ENCODE measurements at regions not wholly inside any gene's neighbourhood (a gene's known extent, or its start where the extent isn't known, plus 50 kb on each side); places are given as distances from the start of the nearest gene placed in this dataset.
A peak's percentile ranks its signal among the peaks of the same experiment; 100 is the strongest.
"Not testable (repeated sequence)": the region's sequence is repeated elsewhere in the genome, so short reads cannot be mapped to it uniquely, and the experiment has no call there.

DNA sequence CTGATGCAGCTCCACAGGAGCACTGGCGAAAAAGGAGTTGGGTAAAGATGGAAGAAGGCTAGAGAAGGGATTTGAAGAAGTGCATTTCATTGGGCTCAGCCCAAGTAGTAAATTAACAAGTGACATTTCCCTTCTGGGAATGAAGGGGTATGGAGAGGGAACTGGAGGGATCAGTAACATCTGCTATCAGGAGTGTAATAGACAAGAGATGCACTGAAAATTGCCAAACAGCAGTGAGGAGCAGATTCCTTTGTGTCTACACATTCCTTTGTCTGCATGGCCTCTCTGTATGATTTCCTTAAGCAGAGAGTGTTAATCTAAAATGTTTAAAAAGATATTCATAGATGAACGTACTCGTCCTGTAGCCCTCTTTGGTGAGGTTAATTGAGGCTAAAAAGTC is 148.2 kb upstream of the FERD3L start:
- no peaks in the 10 kb centered on the region for H3K27me3 ChIP-seq (ENCODE audit: control insufficient read depth, insufficient read depth, low read length)
- H3K9me3 ChIP-seq (replicated peaks; ENCODE audit: low read length) = no peaks in the 10 kb centered on the region
- H3K4me1 ChIP-seq (ENCODE audit: control insufficient read depth, insufficient read depth, low read length) = peaks cover 25% of the 10 kb centered on the region
- no peak overlapping the region for H3K9ac ChIP-seq (ENCODE audit: low read depth, low read length)
- H3K4me2 ChIP-seq (ENCODE audit: low read length) = no peak overlapping the region
- no peak overlapping the region for H3K4me3 ChIP-seq (ENCODE audit: low read length)
- H3K36me3 ChIP-seq (ENCODE audit: insufficient read depth, low read length) = no peaks in the 10 kb centered on the region

DNA sequence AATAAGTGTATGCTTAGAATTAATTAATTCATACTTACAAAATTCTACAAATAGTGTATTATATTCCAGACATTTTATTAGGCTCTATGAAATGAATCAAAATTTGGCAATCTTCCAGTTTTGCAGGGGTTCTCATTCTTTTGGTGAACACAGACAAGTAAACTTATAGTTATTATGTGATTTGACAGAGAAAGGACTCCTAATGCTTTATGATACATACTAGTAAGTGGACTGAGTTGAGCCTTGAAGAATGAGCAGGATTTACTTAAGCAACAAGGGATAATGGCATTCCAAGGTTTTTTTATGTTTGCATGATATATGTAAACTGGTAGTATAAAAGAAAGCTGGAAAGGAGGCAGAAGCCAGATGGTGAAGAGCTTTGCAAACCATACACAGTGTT is 145.7 kb upstream of the FERD3L start:
- no peak overlapping the region for H3K4me3 ChIP-seq (ENCODE audit: low read length)
- no peak overlapping the region for H3K9ac ChIP-seq (ENCODE audit: low read depth, low read length)
- no peaks in the 10 kb centered on the region for H3K36me3 ChIP-seq (ENCODE audit: insufficient read depth, low read length)
- H3K4me2 ChIP-seq (ENCODE audit: low read length) = no peak overlapping the region
- H3K4me1 ChIP-seq (ENCODE audit: control insufficient read depth, insufficient read depth, low read length) = peaks cover 27% of the 10 kb centered on the region
- no peaks in the 10 kb centered on the region for H3K27me3 ChIP-seq (ENCODE audit: control insufficient read depth, insufficient read depth, low read length)
- H3K9me3 ChIP-seq (replicated peaks; ENCODE audit: low read length) = no peaks in the 10 kb centered on the region

DNA sequence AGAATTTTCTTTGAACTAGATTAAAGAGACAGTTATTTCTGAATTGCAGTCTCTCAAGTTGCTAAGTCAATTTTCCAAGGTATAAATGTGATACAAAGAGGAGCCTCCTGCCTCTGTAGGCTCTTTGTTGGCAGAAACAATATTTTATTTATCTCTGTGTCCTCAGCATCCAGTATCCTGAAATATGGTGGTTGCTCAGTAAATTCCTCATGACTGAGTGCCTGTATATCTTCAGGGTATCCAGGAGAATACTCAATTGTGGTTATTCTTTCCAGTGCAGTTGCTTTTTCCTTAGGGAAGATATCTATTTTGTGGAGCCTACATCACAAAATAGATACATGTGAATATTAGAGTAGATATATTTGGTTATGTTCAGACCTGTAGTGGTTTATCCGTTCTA is 144.8 kb upstream of the FERD3L start:
- no peaks in the 10 kb centered on the region for H3K9me3 ChIP-seq (replicated peaks; ENCODE audit: low read length)
- no peak overlapping the region for H3K9ac ChIP-seq (ENCODE audit: low read depth, low read length)
- H3K27me3 ChIP-seq (ENCODE audit: control insufficient read depth, insufficient read depth, low read length) = no peaks in the 10 kb centered on the region
- H3K4me3 ChIP-seq (ENCODE audit: low read length) = no peak overlapping the region
- no peaks in the 10 kb centered on the region for H3K36me3 ChIP-seq (ENCODE audit: insufficient read depth, low read length)
- H3K4me1 ChIP-seq (ENCODE audit: control insufficient read depth, insufficient read depth, low read length) = peaks cover 32% of the 10 kb centered on the region
- no peak overlapping the region for H3K4me2 ChIP-seq (ENCODE audit: low read length)

DNA sequence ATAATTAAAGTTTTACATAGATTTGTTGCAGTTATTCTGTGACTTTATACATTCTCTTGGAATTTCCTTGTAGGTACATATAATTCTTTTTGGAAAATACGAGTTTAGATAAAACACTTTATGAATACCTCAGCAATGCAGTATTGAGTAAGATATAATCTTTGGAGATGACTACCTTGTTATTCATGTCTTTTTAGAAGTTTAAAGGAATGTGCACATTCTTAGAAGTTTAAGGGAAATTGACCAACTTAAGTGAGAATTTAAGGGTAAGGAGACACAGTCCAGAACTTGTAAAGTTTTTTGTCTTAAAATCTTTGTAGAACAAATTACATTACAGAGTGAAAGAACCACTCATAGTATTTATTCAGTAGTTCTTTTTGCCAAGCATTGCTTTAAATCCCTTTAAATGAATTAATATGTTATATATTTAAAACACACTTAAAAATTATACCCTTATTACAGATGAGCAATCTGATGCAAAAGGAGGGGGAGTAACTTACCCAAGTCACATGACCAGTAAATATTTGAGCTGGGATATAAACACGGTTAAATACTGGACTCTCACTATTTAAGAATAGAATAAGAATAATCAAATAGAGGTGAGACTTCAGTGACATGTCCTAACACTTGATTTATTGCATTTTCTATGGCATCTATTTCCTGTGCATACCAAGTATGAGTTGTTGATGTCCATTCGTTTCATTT is 139.5 kb upstream of the FERD3L start:
- H3K36me3 ChIP-seq (ENCODE audit: insufficient read depth, low read length) = no peaks in the 10 kb centered on the region
- no peaks in the 10 kb centered on the region for H3K9me3 ChIP-seq (replicated peaks; ENCODE audit: low read length)
- H3K4me3 ChIP-seq (ENCODE audit: low read length) = peak overlapping the region; percentile 13
- peak overlapping the region; percentile 71 for H3K9ac ChIP-seq (ENCODE audit: low read depth, low read length)
- peak overlapping the region; percentile 52 for H3K4me2 ChIP-seq (ENCODE audit: low read length)
- H3K27me3 ChIP-seq (ENCODE audit: control insufficient read depth, insufficient read depth, low read length) = no peaks in the 10 kb centered on the region
- peaks cover 26% of the 10 kb centered on the region for H3K4me1 ChIP-seq (ENCODE audit: control insufficient read depth, insufficient read depth, low read length)

DNA sequence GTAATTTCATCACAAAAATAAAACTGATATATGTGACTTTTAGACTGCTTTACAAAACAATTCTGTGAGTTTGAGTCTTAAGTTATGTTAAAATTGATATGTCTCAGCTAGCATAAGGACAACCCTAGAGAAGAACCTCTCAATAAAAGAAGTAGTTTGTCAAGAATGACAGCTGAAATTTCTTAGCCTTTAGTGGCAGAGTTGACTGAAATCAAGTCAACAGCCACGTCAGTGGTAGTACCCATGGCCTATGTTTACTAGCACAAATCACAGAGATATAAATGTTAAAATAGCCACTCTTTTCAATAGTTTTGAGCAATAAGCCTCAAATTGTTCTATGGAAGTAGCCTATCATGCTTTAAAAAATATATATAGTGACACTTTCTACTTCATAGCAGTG is 138.9 kb upstream of the FERD3L start:
- Histone ChIP-seq H3K4me1 (ENCODE audit: control insufficient read depth, insufficient read depth, low read length) (peaks cover 26% of the 10 kb centered on the region), H3K27me3 (ENCODE audit: control insufficient read depth, insufficient read depth, low read length) (no peaks in the 10 kb centered on the region), H3K9me3 (replicated peaks; ENCODE audit: low read length) (no peaks in the 10 kb centered on the region), H3K4me3 (ENCODE audit: low read length) (no peak overlapping the region), H3K9ac (ENCODE audit: low read depth, low read length) (peak overlapping the region; percentile 71), H3K4me2 (ENCODE audit: low read length) (peak overlapping the region; percentile 52), H3K36me3 (ENCODE audit: insufficient read depth, low read length) (no peaks in the 10 kb centered on the region)

DNA sequence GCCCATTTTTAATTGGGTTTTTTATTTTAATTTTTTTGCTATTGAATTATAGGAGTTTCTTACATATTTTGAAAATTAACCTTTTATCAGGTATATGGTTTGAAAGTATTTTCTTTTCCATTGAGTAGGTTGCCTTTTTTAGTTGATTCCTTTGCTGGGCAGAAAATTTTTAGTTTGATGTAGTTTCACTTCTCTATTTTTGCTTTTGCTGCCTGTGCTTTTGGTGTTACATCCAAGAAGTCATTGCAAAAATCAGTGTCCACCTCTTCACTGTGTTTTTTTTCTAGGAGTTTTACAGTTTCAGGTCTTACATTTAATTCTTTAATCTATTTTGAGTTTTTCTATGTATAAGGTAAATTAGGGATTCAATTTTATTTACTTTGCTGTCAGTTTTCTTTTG is 129.8 kb upstream of the FERD3L start:
- Histone ChIP-seq H3K4me2 (ENCODE audit: low read length) (no peak overlapping the region), H3K4me3 (ENCODE audit: low read length) (no peak overlapping the region), H3K9ac (ENCODE audit: low read depth, low read length) (no peak overlapping the region), H3K27me3 (ENCODE audit: control insufficient read depth, insufficient read depth, low read length) (no peaks in the 10 kb centered on the region), H3K9me3 (replicated peaks; ENCODE audit: low read length) (no peaks in the 10 kb centered on the region), H3K4me1 (ENCODE audit: control insufficient read depth, insufficient read depth, low read length) (no peaks in the 10 kb centered on the region), H3K36me3 (ENCODE audit: insufficient read depth, low read length) (no peaks in the 10 kb centered on the region)

DNA sequence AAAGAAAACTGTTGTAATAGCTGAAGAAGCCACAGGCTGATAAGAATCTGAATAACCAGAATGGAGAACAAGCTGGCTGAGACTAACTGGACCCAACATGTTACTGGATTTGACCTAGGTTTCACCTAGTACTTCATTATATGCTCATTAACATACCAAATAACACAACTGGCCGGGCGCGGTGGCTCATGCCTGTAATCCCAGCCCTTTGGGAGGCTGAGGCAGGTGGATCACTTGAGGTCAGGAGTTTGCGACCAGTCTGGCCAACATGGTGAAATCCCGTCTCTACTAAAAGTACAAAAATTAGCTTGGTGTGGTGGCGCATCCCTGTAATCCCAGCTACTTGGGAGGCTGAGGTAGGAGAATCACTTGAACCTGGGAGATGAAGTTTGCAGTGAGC is 127.1 kb upstream of the FERD3L start:
- H3K9ac ChIP-seq (ENCODE audit: low read depth, low read length); H3K36me3 ChIP-seq (ENCODE audit: insufficient read depth, low read length); H3K4me2 ChIP-seq (ENCODE audit: low read length); H3K27me3 ChIP-seq (ENCODE audit: control insufficient read depth, insufficient read depth, low read length); H3K9me3 ChIP-seq (replicated peaks; ENCODE audit: low read length); H3K4me3 ChIP-seq (ENCODE audit: low read length): not testable (repeated sequence)
- H3K4me1 ChIP-seq (ENCODE audit: control insufficient read depth, insufficient read depth, low read length) = peaks cover 14% of the 10 kb centered on the region

DNA sequence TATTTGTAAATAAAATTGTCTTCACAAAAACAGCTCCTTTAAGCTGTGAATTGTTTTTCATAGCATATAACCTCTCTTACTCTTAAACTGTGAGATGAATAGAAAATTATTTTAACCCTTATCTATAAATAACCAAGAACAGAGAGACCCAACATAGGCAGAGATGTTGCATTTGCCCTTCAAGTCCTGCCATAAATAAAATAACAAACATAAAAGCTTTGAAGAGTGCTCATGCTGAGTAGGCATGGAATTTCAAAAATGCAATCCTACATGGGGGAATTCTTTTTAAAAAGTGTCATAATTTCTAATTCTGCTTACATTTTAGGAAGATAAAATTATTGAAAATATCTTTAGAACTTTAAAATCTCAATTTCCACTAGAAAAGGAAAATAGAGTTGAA is 124.1 kb upstream of the FERD3L start:
- Histone ChIP-seq H3K9ac (ENCODE audit: low read depth, low read length) (no peak overlapping the region), H3K4me3 (ENCODE audit: low read length) (no peak overlapping the region), H3K4me1 (ENCODE audit: control insufficient read depth, insufficient read depth, low read length) (peaks cover 14% of the 10 kb centered on the region), H3K9me3 (replicated peaks; ENCODE audit: low read length) (no peaks in the 10 kb centered on the region), H3K27me3 (ENCODE audit: control insufficient read depth, insufficient read depth, low read length) (no peaks in the 10 kb centered on the region), H3K4me2 (ENCODE audit: low read length) (peak overlapping the region; percentile 9), H3K36me3 (ENCODE audit: insufficient read depth, low read length) (no peaks in the 10 kb centered on the region)

DNA sequence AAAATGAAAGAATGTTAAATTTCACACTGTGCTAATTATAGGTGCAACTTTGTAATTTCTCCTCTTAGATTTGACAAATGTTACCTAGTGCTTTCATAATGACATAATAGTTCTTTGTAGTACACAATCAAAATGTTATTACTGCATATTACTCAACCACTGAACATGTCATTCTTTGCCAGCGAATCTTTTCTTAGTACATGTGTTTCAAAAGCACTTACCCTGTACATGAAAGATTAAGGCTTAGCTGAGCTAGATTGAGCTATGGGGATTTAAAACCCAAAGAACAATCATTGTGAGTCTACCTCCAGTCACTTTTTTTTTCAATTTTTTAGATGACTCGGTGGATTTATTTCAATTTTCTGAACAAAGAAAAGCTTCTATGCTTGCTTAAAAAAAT is 123.5 kb upstream of the FERD3L start:
- peaks cover 14% of the 10 kb centered on the region for H3K4me1 ChIP-seq (ENCODE audit: control insufficient read depth, insufficient read depth, low read length)
- H3K36me3 ChIP-seq (ENCODE audit: insufficient read depth, low read length) = no peaks in the 10 kb centered on the region
- H3K9ac ChIP-seq (ENCODE audit: low read depth, low read length) = no peak overlapping the region
- H3K27me3 ChIP-seq (ENCODE audit: control insufficient read depth, insufficient read depth, low read length) = no peaks in the 10 kb centered on the region
- no peak overlapping the region for H3K4me3 ChIP-seq (ENCODE audit: low read length)
- no peaks in the 10 kb centered on the region for H3K9me3 ChIP-seq (replicated peaks; ENCODE audit: low read length)
- H3K4me2 ChIP-seq (ENCODE audit: low read length) = peak overlapping the region; percentile 9

DNA sequence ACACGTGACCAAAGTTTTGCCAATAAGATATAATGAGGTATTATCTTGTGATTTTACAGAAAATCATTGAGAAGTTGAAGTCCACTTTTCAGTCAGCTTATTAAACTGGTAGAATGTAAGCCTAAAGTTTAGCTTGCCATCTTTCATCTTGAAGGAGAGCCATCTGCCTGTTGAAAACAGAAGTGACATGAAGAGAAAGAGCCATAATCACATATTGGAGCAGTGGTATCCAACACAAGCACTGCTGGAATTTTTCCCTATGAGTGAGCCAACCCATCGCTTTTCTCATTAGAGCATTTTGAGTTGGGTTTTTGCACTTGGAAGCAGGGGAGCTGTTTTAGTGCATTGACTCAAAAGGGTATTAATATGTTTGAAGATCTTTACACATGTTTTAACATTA is 117.6 kb upstream of the FERD3L start:
- H3K4me3 ChIP-seq (ENCODE audit: low read length) = no peak overlapping the region
- no peaks in the 10 kb centered on the region for H3K4me1 ChIP-seq (ENCODE audit: control insufficient read depth, insufficient read depth, low read length)
- H3K9ac ChIP-seq (ENCODE audit: low read depth, low read length) = no peak overlapping the region
- H3K9me3 ChIP-seq (replicated peaks; ENCODE audit: low read length) = no peaks in the 10 kb centered on the region
- H3K36me3 ChIP-seq (ENCODE audit: insufficient read depth, low read length) = no peaks in the 10 kb centered on the region
- H3K4me2 ChIP-seq (ENCODE audit: low read length) = no peak overlapping the region
- H3K27me3 ChIP-seq (ENCODE audit: control insufficient read depth, insufficient read depth, low read length) = no peaks in the 10 kb centered on the region

DNA sequence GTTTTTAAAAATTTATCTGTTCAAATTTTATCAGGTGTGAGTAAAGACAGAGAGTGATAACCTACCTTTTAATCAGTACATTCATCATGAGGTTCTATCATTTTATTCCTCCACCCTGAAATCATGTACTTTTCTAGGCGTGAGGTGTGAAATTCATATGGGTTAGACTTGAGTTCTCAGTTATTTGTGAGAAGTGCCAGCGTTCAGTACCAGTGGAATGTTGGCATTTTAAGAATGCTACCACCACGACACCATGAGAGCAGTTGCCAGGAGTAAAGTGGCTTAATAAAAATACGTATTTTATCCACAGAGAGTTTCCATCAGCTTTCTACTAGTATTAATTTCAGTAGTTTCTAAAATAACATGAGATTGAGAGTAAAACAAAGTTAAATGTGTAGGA is 104.1 kb upstream of the FERD3L start:
- peaks cover 24% of the 10 kb centered on the region for H3K4me1 ChIP-seq (ENCODE audit: control insufficient read depth, insufficient read depth, low read length)
- H3K4me3 ChIP-seq (ENCODE audit: low read length) = peak overlapping the region; percentile 32
- peak overlapping the region; percentile 60 for H3K4me2 ChIP-seq (ENCODE audit: low read length)
- H3K36me3 ChIP-seq (ENCODE audit: insufficient read depth, low read length) = no peaks in the 10 kb centered on the region
- peak overlapping the region; percentile 55 for H3K9ac ChIP-seq (ENCODE audit: low read depth, low read length)
- no peaks in the 10 kb centered on the region for H3K9me3 ChIP-seq (replicated peaks; ENCODE audit: low read length)
- no peaks in the 10 kb centered on the region for H3K27me3 ChIP-seq (ENCODE audit: control insufficient read depth, insufficient read depth, low read length)

DNA sequence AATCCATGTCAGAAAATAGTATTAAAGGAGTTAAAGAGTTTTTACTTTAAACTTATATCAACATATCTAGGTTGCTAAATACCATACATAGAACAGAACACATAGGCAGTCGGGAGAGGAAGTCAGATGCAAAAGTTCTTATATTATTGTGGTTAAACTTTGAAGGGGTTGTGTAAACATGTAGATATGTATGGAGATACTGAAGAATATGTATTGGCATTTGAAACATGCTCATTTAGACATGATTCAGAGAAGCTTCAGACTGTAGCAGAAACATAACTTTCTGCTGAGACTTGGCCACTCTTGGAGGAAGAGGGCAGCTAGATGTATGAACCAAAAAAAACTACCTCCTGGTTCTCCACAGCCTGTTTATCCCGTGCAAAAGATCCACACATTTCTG is 103.5 kb upstream of the FERD3L start:
- Histone ChIP-seq H3K27me3 (ENCODE audit: control insufficient read depth, insufficient read depth, low read length) (no peaks in the 10 kb centered on the region), H3K4me1 (ENCODE audit: control insufficient read depth, insufficient read depth, low read length) (peaks cover 24% of the 10 kb centered on the region), H3K4me3 (ENCODE audit: low read length) (peak overlapping the region; percentile 32), H3K9ac (ENCODE audit: low read depth, low read length) (peak overlapping the region; percentile 55), H3K36me3 (ENCODE audit: insufficient read depth, low read length) (no peaks in the 10 kb centered on the region), H3K4me2 (ENCODE audit: low read length) (peak overlapping the region; percentile 60), H3K9me3 (replicated peaks; ENCODE audit: low read length) (no peaks in the 10 kb centered on the region)
